Activated naive CD8-positive, alpha-beta T cell treated with anti-CD3 and anti-CD28 coated beads, Interleukin-2, amount 50 U/mL, for 24 hours (primary cell): ENCODE measurements at regions not wholly inside any gene's neighbourhood (a gene's known extent, or its start where the extent isn't known, plus 50 kb on each side); places are given as distances from the start of the nearest gene placed in this dataset.
A peak's percentile ranks its signal among the peaks of the same experiment; 100 is the strongest.

Experiments used
- ATAC-seq: fragments of 150-1000 bp; cut with Tn5 transposase; one replicate; pipeline ENCODE4 v1.10.0; 2021
- DNase-seq: peaks from one replicate; pipeline ENCODE4 v3.0.0; 2021
- H3K27ac Mint-ChIP-seq: one replicate; pipeline ENCODE4 v1.8.0; 2021; ENCODE audit warnings: mild to moderate bottlenecking, mixed read lengths
- H3K27me3 Mint-ChIP-seq: one replicate; pipeline ENCODE4 v1.8.0; 2021; ENCODE audit warnings: mixed read lengths
- H3K36me3 Mint-ChIP-seq: one replicate; pipeline ENCODE4 v1.8.0; 2021; ENCODE audit warnings: low read depth, mixed read lengths
- H3K4me1 Mint-ChIP-seq: one replicate; pipeline ENCODE4 v1.8.0; 2021; ENCODE audit warnings: mixed read lengths
- H3K4me3 Mint-ChIP-seq: one replicate; pipeline ENCODE4 v1.8.0; 2021; ENCODE audit warnings: mild to moderate bottlenecking, moderate library complexity, mixed read lengths
- H3K9me3 Mint-ChIP-seq: one replicate; pipeline ENCODE4 v1.8.0; 2021; ENCODE audit warnings: mixed read lengths

GRCh38 chr12:107361970-107362369 is 268.6 kb upstream of the CRY1 start:
- no peak for DNase-seq
- H3K4me3 Mint-ChIP-seq: no peak overlapping the region
- no peaks in the 10 kb centered on the region for H3K27me3 Mint-ChIP-seq
- no peak for ATAC-seq
- peaks cover 30% of the 10 kb centered on the region for H3K4me1 Mint-ChIP-seq
- no peaks in the 10 kb centered on the region for H3K36me3 Mint-ChIP-seq
- H3K9me3 Mint-ChIP-seq: no peaks in the 10 kb centered on the region
- H3K27ac Mint-ChIP-seq: no peak overlapping the region

DNA sequence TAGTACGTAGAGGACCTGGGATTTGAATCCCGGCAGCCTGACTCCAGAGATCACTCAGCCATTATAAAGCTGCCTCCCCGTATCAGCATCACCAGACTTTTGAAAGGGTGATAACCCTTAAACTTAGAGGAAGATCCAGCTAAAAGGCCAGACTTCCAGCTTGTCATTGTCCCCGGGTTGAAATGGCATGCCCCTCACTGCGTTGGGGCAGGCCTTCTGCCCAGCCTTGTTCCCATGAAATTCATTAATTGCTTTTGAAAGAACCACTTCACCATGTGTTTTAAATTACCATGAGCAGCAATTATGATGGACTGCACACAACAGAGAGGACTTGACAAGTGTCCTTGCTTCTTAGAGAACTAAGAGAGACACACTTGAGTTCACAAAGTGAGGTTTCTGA is 269.6 kb upstream of the CRY1 start:
- H3K4me1 Mint-ChIP-seq: peaks cover 33% of the 10 kb centered on the region
- H3K9me3 Mint-ChIP-seq: no peaks in the 10 kb centered on the region
- no peak overlapping the region for H3K4me3 Mint-ChIP-seq
- H3K27me3 Mint-ChIP-seq: no peaks in the 10 kb centered on the region
- no peak for DNase-seq
- no peak for ATAC-seq
- no peaks in the 10 kb centered on the region for H3K36me3 Mint-ChIP-seq
- H3K27ac Mint-ChIP-seq: no peak overlapping the region

DNA sequence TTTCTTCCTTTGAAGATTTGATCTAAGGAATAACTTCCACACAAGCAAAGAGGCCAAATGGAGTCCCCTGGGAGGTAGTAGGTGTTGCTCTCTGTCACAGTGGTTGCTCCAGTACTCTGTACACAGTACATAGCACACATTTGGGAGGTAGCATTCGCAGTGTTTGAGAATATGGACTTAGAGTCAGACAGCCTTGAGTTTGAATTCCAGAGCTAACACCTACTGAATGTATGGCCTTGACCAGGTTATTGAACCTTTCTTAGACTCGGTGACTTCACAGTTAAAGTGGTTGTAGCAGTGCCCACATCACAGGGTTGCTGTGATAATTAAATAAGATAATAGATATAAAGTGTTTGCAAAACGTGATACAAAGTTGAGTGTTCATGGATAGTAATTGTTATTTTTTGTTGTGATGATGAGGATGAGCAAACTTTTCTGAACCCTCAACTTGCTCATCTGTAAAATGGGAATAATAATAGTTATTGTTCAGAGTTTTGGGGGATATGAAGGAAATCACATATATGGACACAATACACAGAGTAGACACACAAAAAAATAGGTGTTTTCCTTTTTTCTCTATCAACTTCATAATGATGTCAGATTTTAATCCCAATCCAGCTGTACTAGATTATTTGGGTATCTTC is 271.6 kb upstream of the CRY1 start:
- DNase-seq (no peak), ATAC-seq (no peak)
- Mint-ChIP-seq H3K27me3 (no peaks in the 10 kb centered on the region), H3K4me3 (no peak overlapping the region), H3K36me3 (no peaks in the 10 kb centered on the region), H3K27ac (no peak overlapping the region), H3K9me3 (no peaks in the 10 kb centered on the region), H3K4me1 (peaks cover 37% of the 10 kb centered on the region)

DNA sequence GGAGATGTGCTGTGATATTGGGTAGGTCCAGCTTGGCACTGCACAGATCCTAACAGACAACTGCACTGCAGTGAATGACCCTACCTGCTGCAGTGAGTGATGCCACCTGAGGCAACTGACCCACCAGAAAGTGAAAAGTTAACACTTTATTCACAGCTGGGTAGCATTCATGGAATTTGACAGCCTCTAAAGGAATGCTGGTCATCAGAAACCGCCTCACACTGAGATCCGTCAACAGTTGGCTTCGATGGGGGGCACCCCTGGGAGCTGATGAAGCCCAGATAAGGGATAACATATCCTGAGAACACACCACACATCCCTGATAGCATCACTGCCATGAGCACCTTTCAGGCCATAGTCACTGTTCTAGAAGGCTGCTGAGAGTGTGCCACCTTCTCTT is 272.4 kb upstream of the CRY1 start:
- Mint-ChIP-seq H3K4me1 (peaks cover 43% of the 10 kb centered on the region), H3K9me3 (no peaks in the 10 kb centered on the region), H3K4me3 (no peak overlapping the region), H3K36me3 (no peaks in the 10 kb centered on the region), H3K27me3 (no peaks in the 10 kb centered on the region), H3K27ac (no peak overlapping the region)
- DNase-seq (no peak), ATAC-seq (no peak)

- ATAC-seq (no peak), DNase-seq (no peak)
- Mint-ChIP-seq H3K9me3 (no peaks in the 10 kb centered on the region), H3K4me3 (no peak overlapping the region), H3K27ac (no peak overlapping the region), H3K36me3 (no peaks in the 10 kb centered on the region), H3K27me3 (no peaks in the 10 kb centered on the region), H3K4me1 (peaks cover 49% of the 10 kb centered on the region)
These were observed 273.0 kb upstream of the CRY1 start for GRCh38 chr12:107366322-107366721.

- peak overlapping the region; percentile 63 for H3K4me3 Mint-ChIP-seq
- H3K27me3 Mint-ChIP-seq: no peaks in the 10 kb centered on the region
- DNase-seq (peak; percentile 36), ATAC-seq (peak; percentile 41)
- H3K36me3 Mint-ChIP-seq: no peaks in the 10 kb centered on the region
- H3K27ac Mint-ChIP-seq: peak overlapping the region; percentile 84
- H3K9me3 Mint-ChIP-seq: no peaks in the 10 kb centered on the region
- peaks cover 72% of the 10 kb centered on the region for H3K4me1 Mint-ChIP-seq
These were observed 275.2 kb upstream of the CRY1 start for GRCh38 chr12:107368586-107368985.

DNA sequence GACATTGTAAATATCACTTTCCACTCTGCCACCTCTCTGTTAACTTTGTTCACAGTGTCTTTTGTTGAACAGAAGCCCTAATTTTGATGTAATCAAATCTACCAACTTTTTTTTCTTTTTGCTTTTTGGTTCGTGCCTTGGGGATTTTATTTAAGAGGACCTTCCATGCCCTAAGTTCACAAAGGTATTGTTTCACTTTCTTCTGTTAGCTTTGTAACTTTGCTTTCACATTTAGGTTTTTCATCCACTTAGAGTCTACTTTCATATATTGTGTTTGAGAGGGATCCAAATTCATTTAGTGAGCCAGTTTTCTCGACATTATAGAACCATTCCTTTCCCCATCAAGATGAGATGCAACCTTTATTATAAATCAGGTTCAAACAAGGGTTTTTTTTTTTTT is 275.7 kb upstream of the CRY1 start:
- Mint-ChIP-seq H3K27me3 (no peaks in the 10 kb centered on the region), H3K4me3 (peak overlapping the region; percentile 63), H3K9me3 (no peaks in the 10 kb centered on the region), H3K27ac (peak overlapping the region; percentile 84), H3K4me1 (peaks cover 76% of the 10 kb centered on the region), H3K36me3 (no peaks in the 10 kb centered on the region)
- ATAC-seq (no peak), DNase-seq (no peak)

GRCh38 chr12:107369679-107370078 is 276.3 kb upstream of the CRY1 start:
- H3K27me3 Mint-ChIP-seq: no peaks in the 10 kb centered on the region
- peaks cover 83% of the 10 kb centered on the region for H3K4me1 Mint-ChIP-seq
- DNase-seq: no peak
- H3K4me3 Mint-ChIP-seq: peak overlapping the region; percentile 63
- ATAC-seq: peak; percentile 79
- peak overlapping the region; percentile 84 for H3K27ac Mint-ChIP-seq
- no peaks in the 10 kb centered on the region for H3K9me3 Mint-ChIP-seq
- H3K36me3 Mint-ChIP-seq: no peaks in the 10 kb centered on the region

GRCh38 chr12:107372229-107372658 is 278.9 kb upstream of the CRY1 start:
- ATAC-seq (peak; percentile 65), DNase-seq (peak; percentile 22)
- Mint-ChIP-seq H3K4me3 (peak overlapping the region; percentile 44), H3K27me3 (no peaks in the 10 kb centered on the region), H3K27ac (peak overlapping the region; percentile 58), H3K4me1 (peaks cover 75% of the 10 kb centered on the region), H3K9me3 (no peaks in the 10 kb centered on the region), H3K36me3 (no peaks in the 10 kb centered on the region)

- Mint-ChIP-seq H3K4me3 (no peak overlapping the region), H3K27me3 (no peaks in the 10 kb centered on the region), H3K36me3 (no peaks in the 10 kb centered on the region), H3K9me3 (no peaks in the 10 kb centered on the region), H3K27ac (peak overlapping the region; percentile 82), H3K4me1 (peaks cover 66% of the 10 kb centered on the region)
- DNase-seq: no peak
- ATAC-seq: no peak
These were observed 280.0 kb upstream of the CRY1 start for GRCh38 chr12:107373238-107373809.

GRCh38 chr12:107374161-107374840 is 281.0 kb upstream of the CRY1 start:
- no peaks in the 10 kb centered on the region for H3K9me3 Mint-ChIP-seq
- ATAC-seq (no peak), DNase-seq (no peak)
- H3K4me3 Mint-ChIP-seq: peak overlapping the region; percentile 42
- H3K27ac Mint-ChIP-seq: peak overlapping the region; percentile 82
- no peaks in the 10 kb centered on the region for H3K36me3 Mint-ChIP-seq
- no peaks in the 10 kb centered on the region for H3K27me3 Mint-ChIP-seq
- peaks cover 57% of the 10 kb centered on the region for H3K4me1 Mint-ChIP-seq

DNA sequence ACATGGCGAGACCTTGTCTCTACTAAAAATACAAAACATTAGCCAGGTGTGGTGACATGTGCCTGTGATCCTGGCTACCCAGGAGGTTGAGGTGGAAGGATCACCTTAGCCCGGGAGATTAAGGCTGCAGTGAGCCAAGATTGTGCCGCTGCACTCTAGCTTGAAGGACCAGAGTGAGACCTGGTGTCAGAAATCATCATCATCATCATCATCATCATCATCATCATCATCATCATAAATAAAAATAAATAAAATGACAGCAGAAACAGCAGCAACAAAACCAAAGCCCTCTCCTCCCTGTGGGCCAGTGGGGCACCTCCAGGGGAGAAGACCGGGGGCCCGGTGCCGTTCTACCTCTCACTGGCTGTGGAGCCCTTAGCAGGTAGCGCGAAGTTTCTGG is 281.9 kb upstream of the CRY1 start:
- Mint-ChIP-seq H3K9me3 (no peaks in the 10 kb centered on the region), H3K36me3 (no peaks in the 10 kb centered on the region), H3K4me1 (peaks cover 52% of the 10 kb centered on the region), H3K27me3 (no peaks in the 10 kb centered on the region), H3K4me3 (no peak overlapping the region), H3K27ac (no peak overlapping the region)
- no peak for DNase-seq
- no peak for ATAC-seq

DNA sequence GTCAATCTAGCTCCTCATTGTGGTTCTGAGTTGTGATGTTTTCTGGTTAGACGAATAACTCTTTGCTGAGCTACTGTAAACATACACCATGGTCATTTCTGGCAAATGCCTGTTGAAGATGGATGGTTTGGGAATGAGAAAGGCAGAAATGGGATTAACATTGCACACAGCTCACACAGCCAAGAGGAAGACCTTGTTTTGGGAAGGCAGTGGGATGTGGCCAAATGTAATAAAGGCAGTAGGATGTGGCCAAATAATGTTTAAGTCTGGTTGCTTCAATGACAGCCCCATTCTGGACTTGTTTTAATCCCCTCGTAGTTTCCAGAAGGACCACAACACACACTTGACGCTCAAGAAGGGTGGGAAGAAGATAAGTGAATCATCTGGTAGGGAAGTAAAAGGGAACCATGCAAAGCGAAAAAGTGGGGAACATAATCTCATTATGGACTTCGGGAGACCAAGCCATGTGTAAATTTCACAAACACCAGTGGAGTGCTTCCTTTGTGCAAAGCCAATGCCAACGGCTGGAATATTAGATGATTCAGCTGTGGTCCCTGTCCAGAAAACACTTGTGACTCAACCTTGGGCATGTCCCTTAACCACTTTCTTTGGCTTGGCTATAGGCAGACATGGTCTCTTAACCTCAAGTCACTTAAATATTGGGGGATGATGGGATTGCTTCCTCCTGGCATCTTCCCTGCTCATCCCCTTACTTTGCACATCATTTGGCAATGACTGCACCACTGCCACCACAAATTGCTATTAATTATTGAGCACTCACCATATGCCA is 284.4 kb upstream of the CRY1 start:
- DNase-seq: no peak
- no peaks in the 10 kb centered on the region for H3K27me3 Mint-ChIP-seq
- peaks cover 28% of the 10 kb centered on the region for H3K4me1 Mint-ChIP-seq
- no peaks in the 10 kb centered on the region for H3K9me3 Mint-ChIP-seq
- H3K36me3 Mint-ChIP-seq: no peaks in the 10 kb centered on the region
- ATAC-seq: no peak
- H3K27ac Mint-ChIP-seq: no peak overlapping the region
- H3K4me3 Mint-ChIP-seq: no peak overlapping the region

- H3K9me3 Mint-ChIP-seq: no peaks in the 10 kb centered on the region
- no peak overlapping the region for H3K4me3 Mint-ChIP-seq
- no peak for DNase-seq
- no peak for ATAC-seq
- H3K36me3 Mint-ChIP-seq: no peaks in the 10 kb centered on the region
- no peak overlapping the region for H3K27ac Mint-ChIP-seq
- H3K4me1 Mint-ChIP-seq: peaks cover 20% of the 10 kb centered on the region
- no peaks in the 10 kb centered on the region for H3K27me3 Mint-ChIP-seq
These were observed 285.3 kb upstream of the CRY1 start for GRCh38 chr12:107378609-107379008.
